ENCODE measurements at regions not wholly inside any gene's neighbourhood (a gene's known extent, or its start where the extent isn't known, plus 50 kb on each side); places are given as distances from the start of the nearest gene placed in this dataset.

DNA sequence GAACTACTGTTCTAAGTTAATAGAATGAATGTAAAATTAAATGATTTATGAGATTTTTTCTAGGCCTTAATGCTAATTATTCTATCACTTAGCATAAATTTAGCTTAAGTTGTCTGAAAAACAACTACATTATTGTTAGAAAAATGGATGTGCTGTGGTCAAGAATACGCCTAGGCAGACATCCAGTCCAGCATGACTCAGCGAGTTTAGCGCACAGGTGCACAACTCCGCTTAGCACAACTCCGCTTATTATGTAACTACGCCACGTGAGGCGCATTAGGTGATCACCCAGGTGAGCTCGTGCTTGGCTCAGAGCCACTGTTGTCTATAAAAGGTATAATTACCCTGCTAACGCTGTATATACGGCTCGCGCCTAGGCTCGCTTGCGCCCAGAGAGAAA is 1043.6 kb upstream of the ADGRL4 start:
- Histone ChIP-seq H3K36me3 (ENCODE audit: insufficient read depth, low read length) (no peaks in the 10 kb centered on the region), H3K4me1 (ENCODE audit: insufficient read depth, low read length, severe bottlenecking) (no peaks in the 10 kb centered on the region), H2AFZ (ENCODE audit: low read length) (no peak overlapping the region), H3K27ac (ENCODE audit: low read depth, low read length, poor library complexity, severe bottlenecking) (no peak overlapping the region), H3F3A (ENCODE audit: insufficient read depth, low read length) (no peaks in the 10 kb centered on the region), H4K20me1 (ENCODE audit: insufficient read depth, low read length) (no peaks in the 10 kb centered on the region), H3K9me2 (ENCODE audit: low read depth, low read length) (no peaks in the 10 kb centered on the region), H3K79me2 (ENCODE audit: insufficient read depth, low read length) (no peaks in the 10 kb centered on the region), H3K4me3 (ENCODE audit: low read depth, low read length, poor library complexity, severe bottlenecking) (no peak overlapping the region), H3K4me2 (ENCODE audit: low read length) (no peak overlapping the region), H3K27me3 (ENCODE audit: insufficient read depth, low read length) (no peaks in the 10 kb centered on the region), H3K9ac (ENCODE audit: low read length) (no peak overlapping the region), H3K9me3 (ENCODE audit: low read length) (no peaks in the 10 kb centered on the region)
- TF ChIP-seq, protein P1, sequence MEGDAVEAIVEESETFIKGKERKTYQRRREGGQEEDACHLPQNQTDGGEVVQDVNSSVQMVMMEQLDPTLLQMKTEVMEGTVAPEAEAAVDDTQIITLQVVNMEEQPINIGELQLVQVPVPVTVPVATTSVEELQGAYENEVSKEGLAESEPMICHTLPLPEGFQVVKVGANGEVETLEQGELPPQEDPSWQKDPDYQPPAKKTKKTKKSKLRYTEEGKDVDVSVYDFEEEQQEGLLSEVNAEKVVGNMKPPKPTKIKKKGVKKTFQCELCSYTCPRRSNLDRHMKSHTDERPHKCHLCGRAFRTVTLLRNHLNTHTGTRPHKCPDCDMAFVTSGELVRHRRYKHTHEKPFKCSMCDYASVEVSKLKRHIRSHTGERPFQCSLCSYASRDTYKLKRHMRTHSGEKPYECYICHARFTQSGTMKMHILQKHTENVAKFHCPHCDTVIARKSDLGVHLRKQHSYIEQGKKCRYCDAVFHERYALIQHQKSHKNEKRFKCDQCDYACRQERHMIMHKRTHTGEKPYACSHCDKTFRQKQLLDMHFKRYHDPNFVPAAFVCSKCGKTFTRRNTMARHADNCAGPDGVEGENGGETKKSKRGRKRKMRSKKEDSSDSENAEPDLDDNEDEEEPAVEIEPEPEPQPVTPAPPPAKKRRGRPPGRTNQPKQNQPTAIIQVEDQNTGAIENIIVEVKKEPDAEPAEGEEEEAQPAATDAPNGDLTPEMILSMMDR (IDR thresholded peaks at IDR 0.05; ENCODE audit: low read length): no peak
- TF ChIP-seq EZH2 (IDR thresholded peaks at IDR 0.05; ENCODE audit: borderline replicate concordance, low read length): no peak

DNA sequence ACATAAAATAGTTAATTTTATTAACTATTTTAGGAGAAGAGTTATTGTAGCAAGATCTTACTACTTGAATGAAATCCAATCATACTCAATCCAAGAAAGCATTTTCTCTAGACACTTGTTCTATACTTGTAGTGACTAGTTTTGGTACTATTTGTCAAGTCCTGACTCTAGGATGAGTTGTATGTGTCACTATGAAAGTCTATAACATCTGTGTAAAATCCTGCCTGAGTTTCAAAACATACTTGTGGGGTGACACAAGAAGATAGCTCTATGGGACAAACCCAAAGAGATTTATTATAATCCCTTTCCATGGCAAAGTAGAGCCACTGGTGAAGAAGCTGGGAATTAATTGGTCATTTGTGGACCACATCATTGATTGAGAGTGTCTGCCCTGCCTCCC is 1042.2 kb upstream of the ADGRL4 start:
- H3K36me3 ChIP-seq (ENCODE audit: insufficient read depth, low read length): no peaks in the 10 kb centered on the region
- no peak overlapping the region for H3K4me3 ChIP-seq (ENCODE audit: low read depth, low read length, poor library complexity, severe bottlenecking)
- no peaks in the 10 kb centered on the region for H3F3A ChIP-seq (ENCODE audit: insufficient read depth, low read length)
- H3K4me1 ChIP-seq (ENCODE audit: insufficient read depth, low read length, severe bottlenecking): no peaks in the 10 kb centered on the region
- no peaks in the 10 kb centered on the region for H3K27me3 ChIP-seq (ENCODE audit: insufficient read depth, low read length)
- TF ChIP-seq, protein P1 (IDR thresholded peaks at IDR 0.05; ENCODE audit: low read length): no peak
- TF ChIP-seq EZH2 (IDR thresholded peaks at IDR 0.05; ENCODE audit: borderline replicate concordance, low read length): no peak
- H3K9ac ChIP-seq (ENCODE audit: low read length): no peak overlapping the region
- no peaks in the 10 kb centered on the region for H3K9me2 ChIP-seq (ENCODE audit: low read depth, low read length)
- H4K20me1 ChIP-seq (ENCODE audit: insufficient read depth, low read length): no peaks in the 10 kb centered on the region
- H2AFZ ChIP-seq (ENCODE audit: low read length): no peak overlapping the region
- H3K79me2 ChIP-seq (ENCODE audit: insufficient read depth, low read length): no peaks in the 10 kb centered on the region
- H3K9me3 ChIP-seq (ENCODE audit: low read length): no peaks in the 10 kb centered on the region
- no peak overlapping the region for H3K27ac ChIP-seq (ENCODE audit: low read depth, low read length, poor library complexity, severe bottlenecking)
- no peak overlapping the region for H3K4me2 ChIP-seq (ENCODE audit: low read length)

DNA sequence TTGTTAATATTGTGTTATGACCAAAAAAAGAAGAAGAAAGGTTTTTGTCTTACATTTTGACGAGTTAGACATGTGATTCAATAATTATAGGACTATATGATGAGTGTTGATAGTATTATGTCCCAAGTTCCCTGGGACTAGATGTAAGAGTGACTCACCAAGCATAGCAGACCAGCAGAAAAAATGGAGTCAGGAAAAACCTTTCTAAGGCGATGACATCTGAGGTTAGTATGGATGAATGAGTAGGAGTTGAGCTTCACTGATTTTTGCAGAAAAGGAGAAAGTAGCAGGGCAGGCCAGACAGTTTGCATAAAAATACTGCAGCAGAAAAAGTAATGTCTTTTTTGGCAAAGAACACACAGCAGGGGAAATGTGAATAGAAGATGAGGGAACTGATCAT is 1041.3 kb upstream of the ADGRL4 start:
- TF ChIP-seq, protein P1 (IDR thresholded peaks at IDR 0.05; ENCODE audit: low read length): no peak
- TF ChIP-seq EZH2 (IDR thresholded peaks at IDR 0.05; ENCODE audit: borderline replicate concordance, low read length): no peak
- no peaks in the 10 kb centered on the region for H3K9me2 ChIP-seq (ENCODE audit: low read depth, low read length)
- no peaks in the 10 kb centered on the region for H3K36me3 ChIP-seq (ENCODE audit: insufficient read depth, low read length)
- H3K9me3 ChIP-seq (ENCODE audit: low read length): no peaks in the 10 kb centered on the region
- H3K27ac ChIP-seq (ENCODE audit: low read depth, low read length, poor library complexity, severe bottlenecking): no peak overlapping the region
- H3K4me3 ChIP-seq (ENCODE audit: low read depth, low read length, poor library complexity, severe bottlenecking): no peak overlapping the region
- no peak overlapping the region for H2AFZ ChIP-seq (ENCODE audit: low read length)
- H3K79me2 ChIP-seq (ENCODE audit: insufficient read depth, low read length): no peaks in the 10 kb centered on the region
- H3K9ac ChIP-seq (ENCODE audit: low read length): no peak overlapping the region
- H3K4me2 ChIP-seq (ENCODE audit: low read length): no peak overlapping the region
- no peaks in the 10 kb centered on the region for H3F3A ChIP-seq (ENCODE audit: insufficient read depth, low read length)
- H4K20me1 ChIP-seq (ENCODE audit: insufficient read depth, low read length): no peaks in the 10 kb centered on the region
- H3K27me3 ChIP-seq (ENCODE audit: insufficient read depth, low read length): no peaks in the 10 kb centered on the region
- H3K4me1 ChIP-seq (ENCODE audit: insufficient read depth, low read length, severe bottlenecking): no peaks in the 10 kb centered on the region
